SW480 (cell line): ENCODE measurements at regions not wholly inside any gene's neighbourhood (a gene's known extent, or its start where the extent isn't known, plus 50 kb on each side); places are given as distances from the start of the nearest gene placed in this dataset.

Experiments used
- DNase-seq: peaks from one replicate; pipeline ENCODE4 v3.0.0-alpha.2; 2016; ENCODE audit warnings: low spot score

GRCh38 chr14:87732562-87732961 is 260.4 kb downstream of the GALC start:
- DNase-seq: no peak

GRCh38 chr14:87725318-87725717 is 267.7 kb downstream of the GALC start:
- DNase-seq: no peak

GRCh38 chr14:87712396-87713090 is 280.4 kb downstream of the GALC start:
- DNase-seq: no peak

GRCh38 chr14:87705439-87705896 is 287.5 kb downstream of the GALC start:
- DNase-seq: no peak

- no peak for DNase-seq
These were observed 294.5 kb downstream of the GALC start for GRCh38 chr14:87698481-87698880.

GRCh38 chr14:87696485-87696884 is 296.5 kb downstream of the GALC start:
- no peak for DNase-seq

- DNase-seq: no peak
These were observed 301.7 kb downstream of the GALC start for GRCh38 chr14:87691042-87691881.

- no peak for DNase-seq
These were observed 302.8 kb downstream of the GALC start for GRCh38 chr14:87690076-87690613.

GRCh38 chr14:87688524-87688923 is 304.5 kb downstream of the GALC start:
- no peak for DNase-seq

- no peak for DNase-seq
These were observed 305.6 kb downstream of the GALC start for GRCh38 chr14:87687420-87687819.

- no peak for DNase-seq
These were observed 306.2 kb downstream of the GALC start for GRCh38 chr14:87686746-87687145.

GRCh38 chr14:87679866-87680265 is 313.1 kb downstream of the GALC start:
- DNase-seq: no peak

- no peak for DNase-seq
These were observed 314.4 kb downstream of the GALC start for GRCh38 chr14:87678624-87679023.

GRCh38 chr14:87676814-87677437 is 316.1 kb downstream of the GALC start:
- DNase-seq: no peak

GRCh38 chr14:87667659-87668058 is 325.3 kb downstream of the GALC start:
- DNase-seq: no peak

- no peak for DNase-seq
These were observed 336.7 kb downstream of the GALC start for GRCh38 chr14:87656315-87656714.

- no peak for DNase-seq
These were observed 340.7 kb downstream of the GALC start for GRCh38 chr14:87652278-87652677.

- DNase-seq: no peak
These were observed 348.3 kb downstream of the GALC start for GRCh38 chr14:87644689-87645088.

- no peak for DNase-seq
These were observed 350.0 kb downstream of the GALC start for GRCh38 chr14:87643005-87643404.

GRCh38 chr14:87640553-87640952 is 352.4 kb downstream of the GALC start:
- DNase-seq: no peak

- DNase-seq: no peak
These were observed 354.8 kb downstream of the GALC start for GRCh38 chr14:87638196-87638595.

GRCh38 chr14:87635442-87635841 is 357.5 kb downstream of the GALC start:
- no peak for DNase-seq

- DNase-seq: no peak
These were observed 360.2 kb downstream of the GALC start for GRCh38 chr14:87632796-87633195.
